ENCODE measurements at regions not wholly inside any gene's neighbourhood (a gene's known extent, or its start where the extent isn't known, plus 50 kb on each side); places are given as distances from the start of the nearest gene placed in this dataset.

GRCh38 chr5:18195910-18196309 is 561.6 kb downstream of the TAF11L14 start:
- no peak overlapping the region for H4K5ac ChIP-seq (ENCODE audit: low read depth, low read length)
- H2AK5ac ChIP-seq (ENCODE audit: low read depth, low read length): no peak overlapping the region
- TF ChIP-seq CTCF (conservative IDR thresholded peaks at IDR 0.05; ENCODE audit: low read depth, low read length) (no peak), USF2 (IDR thresholded peaks at IDR 0.05; ENCODE audit: low read depth, low read length) (no peak), MAZ (IDR thresholded peaks at IDR 0.05; ENCODE audit: borderline replicate concordance, low read depth, low read length) (no peak), RCOR1 (IDR thresholded peaks at IDR 0.05; ENCODE audit: insufficient replicate concordance, low read length) (no peak), CHD1 (IDR thresholded peaks at IDR 0.05; ENCODE audit: low read depth, low read length) (no peak), RAD21 (IDR thresholded peaks at IDR 0.05; ENCODE audit: low read length) (no peak), MAFK (IDR thresholded peaks at IDR 0.05; ENCODE audit: low read depth, low read length) (no peak), NFE2L2 (IDR thresholded peaks at IDR 0.05; ENCODE audit: low read depth, low read length) (no peak)
- no peaks in the 10 kb centered on the region for H3K36me3 ChIP-seq (ENCODE audit: control insufficient read depth, insufficient read depth, low read length)
- H3K4me2 ChIP-seq (ENCODE audit: low read depth, low read length): no peak overlapping the region
- H3K27me3 ChIP-seq (ENCODE audit: control insufficient read depth, insufficient read depth, low read length): no peaks in the 10 kb centered on the region
- in situ Hi-C loops (cut with MboI; ENCODE audit: low sequenced_read_pairs): no loop called here
- no peak overlapping the region for H2BK5ac ChIP-seq (ENCODE audit: low read depth, low read length, poor library complexity, severe bottlenecking)
- no peak overlapping the region for H4K91ac ChIP-seq (ENCODE audit: insufficient read depth, low read depth, low read length)
- WGBS, 2 experiments (ENCODE audit: extremely low coverage in 2 of 2, insufficient read length in 1 of 2): no CpG with 5 or more reads among the region's 2 CpGs
- H3K4ac ChIP-seq (ENCODE audit: low read depth, low read length): no peak overlapping the region
- H2BK120ac ChIP-seq (ENCODE audit: low read depth, low read length): no peak overlapping the region
- intact Hi-C loops (cut with micrococcal nuclease): no loop called here
- no peak overlapping the region for H3K23ac ChIP-seq (ENCODE audit: low read depth, low read length)
- no peak overlapping the region for H3K27ac ChIP-seq (ENCODE audit: insufficient read depth, low read length)
- H3K9ac ChIP-seq (ENCODE audit: low read depth, low read length): no peak overlapping the region
- no peak overlapping the region for H2BK20ac ChIP-seq (ENCODE audit: low read depth, low read length)
- H4K20me1 ChIP-seq (ENCODE audit: insufficient read depth, low read length): no peaks in the 10 kb centered on the region
- H3K9me3 ChIP-seq (ENCODE audit: control insufficient read depth, insufficient read depth, low read length): peaks cover 3% of the 10 kb centered on the region
- H3K4me1 ChIP-seq (ENCODE audit: control insufficient read depth, insufficient read depth, low read length): no peaks in the 10 kb centered on the region
- no peak for DNase-seq
- no peak overlapping the region for H3K4me3 ChIP-seq (ENCODE audit: insufficient read depth, low read depth, low read length)
- ChIA-PET CTCF (no interaction called here), POLR2A (ENCODE audit: unreplicated experiment) (no interaction called here)
- no peaks in the 10 kb centered on the region for H3K79me1 ChIP-seq (ENCODE audit: low read depth in 1 of 2, low read length in 2 of 2)
- H3K14ac ChIP-seq (replicated peaks; ENCODE audit: low read depth, low read length): no peak overlapping the region
- H3K18ac ChIP-seq (ENCODE audit: low read depth, low read length): no peak overlapping the region
- H4K8ac ChIP-seq (ENCODE audit: low read depth in 2 of 2, low read length in 2 of 2): no peak overlapping the region
- H2AFZ ChIP-seq (replicated peaks; ENCODE audit: low read length, poor library complexity): no peak overlapping the region
- no peaks in the 10 kb centered on the region for H3K9me1 ChIP-seq (ENCODE audit: insufficient read depth, low read length)
- H3K56ac ChIP-seq (ENCODE audit: extremely low read depth, insufficient read depth, low read length): no peak overlapping the region
- no peak overlapping the region for H2BK15ac ChIP-seq (ENCODE audit: low read depth, low read length)
- no peak overlapping the region for H2AK9ac ChIP-seq (replicated peaks; ENCODE audit: low read depth, low read length, poor library complexity)
- no peak for ATAC-seq (ENCODE audit: low read depth)
- no TSS peak for BruUV-seq (replicated peaks)
- dilution Hi-C loops (cut with HindIII; ENCODE audit: low sequenced_read_pairs, unreplicated experiment): no loop called here

Measured in IMR-90 (cell line).